ENCODE measurements at regions not wholly inside any gene's neighbourhood (a gene's known extent, or its start where the extent isn't known, plus 50 kb on each side); places are given as distances from the start of the nearest gene placed in this dataset.

- no peak for TF ChIP-seq POLR2A (IDR thresholded peaks at IDR 0.05; ENCODE audit: low read length)
- no peak for TF ChIP-seq GATA1 (IDR thresholded peaks at IDR 0.05; ENCODE audit: low read depth, low read length)
These were observed 310.5 kb downstream of the PLK2 start for GRCh38 chr5:58149345-58149744.
